CD4-positive, alpha-beta T cell treated with Interferon alpha-2 for 1 hour (primary cell): ENCODE measurements at regions not wholly inside any gene's neighbourhood (a gene's known extent, or its start where the extent isn't known, plus 50 kb on each side); places are given as distances from the start of the nearest gene placed in this dataset.

Source experiments
- DNase-seq, 2 donors: peaks; one replicate each; pipeline ENCODE4 v3.0.0-alpha.2; 2020 to 2022

- DNase-seq: no peak
Observed at GRCh38 chr18:5091741-5092140, 105.3 kb downstream of the AKAIN1 start.

- no peak for DNase-seq
Observed at GRCh38 chr18:5075297-5075696, 121.8 kb downstream of the AKAIN1 start.

GRCh38 chr18:5073026-5073944, 123.8 kb downstream of the AKAIN1 start:
- DNase-seq: peak; percentile 11 to 36

- no peak for DNase-seq
Observed at GRCh38 chr18:5068851-5069250, 128.2 kb downstream of the AKAIN1 start.

GRCh38 chr18:5066380-5066977, 130.6 kb downstream of the AKAIN1 start:
- DNase-seq: no peak

GRCh38 chr18:5065615-5066014, 131.4 kb downstream of the AKAIN1 start:
- no peak for DNase-seq

- no peak for DNase-seq
Observed at GRCh38 chr18:5064841-5065370, 132.2 kb downstream of the AKAIN1 start.

- no peak for DNase-seq
Observed at GRCh38 chr18:5061785-5062184, 135.3 kb downstream of the AKAIN1 start.

GRCh38 chr18:5060543-5060942, 136.5 kb downstream of the AKAIN1 start:
- no peak for DNase-seq

GRCh38 chr18:5059696-5060032, 137.4 kb downstream of the AKAIN1 start:
- no peak for DNase-seq

GRCh38 chr18:5058768-5059695, 138.0 kb downstream of the AKAIN1 start:
- DNase-seq: peak; percentile 45 to 58

GRCh38 chr18:5057386-5058348, 139.4 kb downstream of the AKAIN1 start:
- DNase-seq: peak; percentile 42 to 51

- DNase-seq: no peak
Observed at GRCh38 chr18:5052491-5052890, 144.6 kb downstream of the AKAIN1 start.

- DNase-seq: no peak
Observed at GRCh38 chr18:5051207-5051606, 145.8 kb downstream of the AKAIN1 start.

- DNase-seq: no peak
Observed at GRCh38 chr18:5049124-5049523, 147.9 kb downstream of the AKAIN1 start.

- DNase-seq: no peak
Observed at GRCh38 chr18:5040476-5040875, 156.6 kb downstream of the AKAIN1 start.

GRCh38 chr18:5036523-5036922, 160.5 kb downstream of the AKAIN1 start:
- DNase-seq: no peak

- DNase-seq: no peak
Observed at GRCh38 chr18:5031216-5031615, 165.8 kb downstream of the AKAIN1 start.

- no peak for DNase-seq
Observed at GRCh38 chr18:5030636-5031035, 166.4 kb downstream of the AKAIN1 start.

- DNase-seq: no peak
Observed at GRCh38 chr18:5029592-5029991, 167.5 kb downstream of the AKAIN1 start.

- no peak for DNase-seq
Observed at GRCh38 chr18:5024741-5025140, 172.3 kb downstream of the AKAIN1 start.

- DNase-seq: no peak
Observed at GRCh38 chr18:5021558-5021957, 175.5 kb downstream of the AKAIN1 start.
